Renal pelvis (tissue), 1 donor: ENCODE measurements at regions not wholly inside any gene's neighbourhood (a gene's known extent, or its start where the extent isn't known, plus 50 kb on each side); places are given as distances from the start of the nearest gene placed in this dataset.

Experiments used
- DNase-seq: peaks from one replicate; pipeline ENCODE4 v3.0.0-alpha.2; 2013

DNA sequence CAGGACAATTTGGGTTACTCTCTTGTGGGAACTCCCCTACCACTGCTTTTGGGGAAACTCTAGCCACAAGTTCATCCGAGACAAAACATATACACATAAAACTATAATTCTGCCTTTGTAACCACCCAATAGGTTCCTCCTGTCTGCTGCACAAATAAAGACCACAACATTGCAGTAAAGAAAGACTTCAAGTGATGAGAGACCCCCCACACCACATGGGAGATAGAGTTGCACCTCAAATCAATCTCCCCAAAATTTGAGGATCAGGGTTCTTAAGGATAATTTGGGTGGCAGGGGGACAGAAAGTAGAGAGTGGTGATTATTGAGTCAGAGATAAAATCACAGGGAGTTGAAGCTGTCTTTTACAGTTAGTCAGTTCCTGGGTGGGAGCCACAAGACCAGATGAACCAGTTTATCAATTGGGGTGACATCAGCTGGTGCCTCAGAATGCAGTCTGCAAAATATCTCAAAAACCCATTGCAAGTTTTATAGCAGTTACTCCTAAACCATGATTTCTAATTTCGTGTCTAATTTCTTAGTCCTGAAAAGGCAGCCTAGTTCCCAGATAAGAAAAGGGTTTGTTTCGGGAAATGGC lies 1348.5 kb downstream of the PCDH9 start:
- no peak for DNase-seq

DNA sequence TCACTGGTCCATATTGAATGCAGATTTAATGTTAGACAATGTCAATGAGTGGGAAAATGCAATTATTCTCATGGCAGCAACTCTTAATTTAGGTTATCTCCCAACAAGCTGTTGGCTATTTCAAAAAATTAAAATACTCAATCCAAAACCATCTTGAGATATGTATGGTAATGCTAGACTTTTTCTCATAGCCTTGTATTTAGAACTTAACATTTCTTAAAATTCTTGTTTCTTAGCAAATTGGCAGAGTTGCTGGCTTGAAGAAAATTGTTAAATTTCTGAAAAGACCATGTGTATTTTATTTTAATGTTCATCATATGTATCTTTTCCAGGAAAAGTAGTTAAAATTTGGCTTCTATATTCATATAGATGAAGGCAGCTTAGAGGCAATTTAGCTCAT lies 1355.1 kb downstream of the PCDH9 start:
- no peak for DNase-seq

DNA sequence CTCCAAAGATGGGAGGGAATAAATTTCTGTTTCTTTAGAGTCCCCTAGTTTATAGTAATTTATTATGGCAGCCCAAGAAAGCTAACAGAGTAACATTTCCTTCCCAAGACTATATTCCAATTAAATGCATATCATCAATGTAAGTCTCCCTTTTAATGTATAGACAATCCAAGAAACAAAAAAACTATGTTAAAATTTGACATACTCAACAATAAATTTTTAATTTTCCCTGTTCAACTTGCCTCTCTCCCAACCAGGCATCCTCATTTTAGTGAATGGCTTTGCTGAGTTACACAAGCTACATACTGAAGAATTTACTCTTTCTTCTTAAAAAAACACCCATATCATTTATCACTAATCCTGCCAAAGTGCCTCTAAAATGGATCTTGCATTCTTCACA lies 1357.7 kb downstream of the PCDH9 start:
- DNase-seq, result no peak

GRCh38 chr13:65868884-65869283 lies 1361.3 kb downstream of the PCDH9 start:
- no peak for DNase-seq

DNA sequence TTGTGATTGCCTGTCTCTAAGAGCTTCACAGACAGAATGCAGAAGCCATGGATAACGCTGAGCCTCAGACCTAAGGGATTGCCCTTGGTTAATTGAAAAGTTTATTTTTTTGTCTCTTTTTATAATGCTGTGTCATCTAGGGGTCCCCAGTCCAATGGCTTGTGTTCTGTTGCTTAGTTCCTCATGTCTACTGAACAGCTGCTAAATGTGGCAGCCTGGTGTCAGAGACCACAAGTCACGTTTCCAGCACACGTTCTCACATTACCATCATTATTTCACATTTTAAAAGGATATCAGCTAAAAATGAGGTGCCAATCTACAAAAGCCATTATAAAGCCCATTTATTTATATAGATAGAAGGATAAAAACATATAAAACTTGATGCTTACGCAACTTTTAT lies 1362.0 kb downstream of the PCDH9 start:
- DNase-seq, result no peak

GRCh38 chr13:65866138-65866537 lies 1364.0 kb downstream of the PCDH9 start:
- no peak for DNase-seq

DNA sequence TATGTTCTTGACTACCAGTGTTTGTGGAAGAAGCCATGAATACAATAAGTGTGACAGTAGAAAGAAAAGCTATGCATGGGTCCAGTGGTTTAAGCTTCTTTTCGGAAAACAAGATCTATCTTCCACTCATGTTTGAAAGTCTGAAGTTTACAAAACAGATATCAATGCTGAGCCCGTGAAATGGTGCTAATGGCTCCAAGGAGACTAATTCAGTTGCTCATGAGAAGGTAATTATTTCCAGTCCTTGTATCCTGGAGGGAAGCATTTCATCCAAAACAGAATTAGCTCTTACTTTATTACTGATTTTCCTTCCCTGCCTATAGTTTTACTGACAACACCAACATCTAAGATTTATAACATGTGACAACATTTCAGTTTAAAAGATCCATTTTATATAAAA lies 1364.9 kb downstream of the PCDH9 start:
- no peak for DNase-seq

- no peak for DNase-seq
These were observed 1366.1 kb downstream of the PCDH9 start for GRCh38 chr13:65864039-65864438.

- no peak for DNase-seq
These were observed 1369.8 kb downstream of the PCDH9 start for GRCh38 chr13:65860306-65860705.

- no peak for DNase-seq
These were observed 1372.1 kb downstream of the PCDH9 start for GRCh38 chr13:65857942-65858565.

- DNase-seq, result no peak
These were observed 1373.7 kb downstream of the PCDH9 start for GRCh38 chr13:65856431-65856830.

DNA sequence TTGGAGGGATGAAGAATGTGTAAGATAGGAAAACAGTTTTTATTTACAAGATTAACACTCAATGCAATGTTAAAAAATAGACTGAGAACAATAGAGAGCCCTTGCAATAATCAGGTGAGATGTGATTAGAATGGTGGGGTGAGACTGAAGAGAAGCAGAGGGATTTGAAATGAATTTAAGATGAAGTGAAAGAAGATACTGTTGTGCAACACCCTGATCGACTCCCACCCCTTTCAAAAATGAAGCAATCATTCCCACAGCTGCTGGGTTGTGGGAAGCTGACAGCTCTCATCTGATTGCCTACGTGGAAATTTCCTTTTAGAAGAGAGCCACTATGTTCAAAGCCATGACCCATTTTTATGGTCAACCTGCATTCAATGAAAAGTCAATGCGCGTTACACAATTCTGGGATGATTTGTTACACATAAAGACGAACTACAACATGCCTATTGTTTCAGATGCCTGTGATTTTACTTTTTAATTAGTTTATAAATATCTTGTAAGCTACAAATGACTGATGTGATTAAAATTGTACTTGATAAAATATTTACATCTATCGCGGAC lies 1374.8 kb downstream of the PCDH9 start:
- no peak for DNase-seq

DNA sequence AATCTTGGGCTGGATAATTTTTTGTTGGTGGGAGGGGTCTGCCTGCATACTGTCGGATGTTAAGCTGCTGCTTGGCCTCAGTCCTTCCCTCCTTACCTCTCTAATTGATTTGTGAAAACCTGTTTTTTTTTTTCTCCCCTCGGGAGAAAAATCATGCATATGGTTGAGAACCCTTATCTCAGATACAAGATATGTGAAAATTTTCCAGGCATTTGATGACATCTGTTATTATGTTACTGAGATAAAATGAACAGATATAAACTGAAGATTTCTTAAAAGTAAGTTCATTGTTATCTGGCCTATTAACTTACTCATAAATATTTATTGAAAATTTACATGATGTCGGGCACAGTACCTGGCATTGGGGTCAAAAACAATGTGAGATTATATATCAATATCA lies 1375.7 kb downstream of the PCDH9 start:
- DNase-seq, result no peak

DNA sequence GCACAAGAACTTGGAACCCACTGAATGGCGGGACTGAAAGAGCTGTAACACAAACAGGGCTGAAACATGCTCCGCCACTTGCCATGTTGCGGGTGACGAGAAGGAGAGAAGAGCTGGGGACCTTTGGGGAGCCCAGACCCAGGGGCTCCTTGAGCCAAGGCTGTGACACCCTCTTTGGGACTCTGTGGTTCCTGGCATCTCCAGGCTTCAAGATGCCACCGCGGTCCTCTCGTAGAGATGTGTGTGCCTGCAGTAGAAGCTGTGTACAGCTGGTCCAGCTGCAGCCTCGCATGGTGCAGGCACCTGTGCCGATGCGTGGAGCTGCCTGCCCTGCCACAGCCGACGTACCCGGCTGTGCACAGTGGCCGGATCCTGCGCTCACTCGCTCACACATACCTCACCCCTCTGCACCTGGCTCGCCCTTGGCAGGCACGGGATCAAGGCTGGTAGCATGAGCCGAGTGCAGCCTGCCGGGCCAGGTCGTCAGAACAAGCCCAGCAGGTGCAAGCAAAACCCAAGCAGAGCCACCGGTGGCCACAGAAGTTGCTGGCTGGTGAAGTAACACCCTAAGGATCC lies 1385.8 kb downstream of the PCDH9 start:
- no peak for DNase-seq

GRCh38 chr13:65843314-65843731 lies 1386.8 kb downstream of the PCDH9 start:
- DNase-seq, result no peak

DNA sequence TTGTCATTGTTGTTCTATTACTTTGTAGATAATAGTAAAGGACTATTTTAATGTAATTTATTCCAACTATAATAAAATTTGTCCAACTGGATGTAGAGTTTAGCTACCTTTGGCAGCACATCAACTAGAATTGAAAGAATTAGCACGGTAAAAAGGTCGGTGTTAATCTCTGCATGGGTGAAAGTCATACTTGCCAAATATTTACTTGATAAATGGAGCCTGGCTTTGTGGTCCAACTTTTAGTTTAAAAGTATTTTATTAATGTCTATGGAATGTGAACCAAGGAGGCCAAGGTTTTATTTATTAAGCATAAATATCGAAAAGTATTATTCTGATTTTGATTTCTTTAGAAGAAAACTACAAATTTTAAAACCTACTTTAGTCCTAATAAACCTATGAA lies 1389.0 kb downstream of the PCDH9 start:
- no peak for DNase-seq

- DNase-seq, result no peak
These were observed 1394.1 kb downstream of the PCDH9 start for GRCh38 chr13:65836066-65836465.

DNA sequence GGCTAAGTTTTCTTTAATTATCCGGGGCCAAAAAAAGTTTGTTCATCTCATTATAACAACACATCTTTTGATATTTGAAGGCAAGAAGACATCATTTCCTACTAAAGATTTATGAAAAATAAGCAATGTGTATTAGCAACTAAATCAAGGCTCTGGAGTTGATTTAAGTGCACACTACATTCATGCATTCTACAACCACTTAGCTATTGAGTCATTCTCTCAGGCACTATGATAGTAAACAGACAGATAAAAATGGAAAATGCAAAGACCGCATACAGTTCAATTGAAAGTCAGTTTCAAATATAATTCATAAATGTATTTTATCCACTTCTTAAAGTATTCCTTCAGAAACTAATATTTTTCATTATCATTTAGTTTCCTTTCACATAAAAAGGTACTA lies 1395.2 kb downstream of the PCDH9 start:
- DNase-seq, result no peak

DNA sequence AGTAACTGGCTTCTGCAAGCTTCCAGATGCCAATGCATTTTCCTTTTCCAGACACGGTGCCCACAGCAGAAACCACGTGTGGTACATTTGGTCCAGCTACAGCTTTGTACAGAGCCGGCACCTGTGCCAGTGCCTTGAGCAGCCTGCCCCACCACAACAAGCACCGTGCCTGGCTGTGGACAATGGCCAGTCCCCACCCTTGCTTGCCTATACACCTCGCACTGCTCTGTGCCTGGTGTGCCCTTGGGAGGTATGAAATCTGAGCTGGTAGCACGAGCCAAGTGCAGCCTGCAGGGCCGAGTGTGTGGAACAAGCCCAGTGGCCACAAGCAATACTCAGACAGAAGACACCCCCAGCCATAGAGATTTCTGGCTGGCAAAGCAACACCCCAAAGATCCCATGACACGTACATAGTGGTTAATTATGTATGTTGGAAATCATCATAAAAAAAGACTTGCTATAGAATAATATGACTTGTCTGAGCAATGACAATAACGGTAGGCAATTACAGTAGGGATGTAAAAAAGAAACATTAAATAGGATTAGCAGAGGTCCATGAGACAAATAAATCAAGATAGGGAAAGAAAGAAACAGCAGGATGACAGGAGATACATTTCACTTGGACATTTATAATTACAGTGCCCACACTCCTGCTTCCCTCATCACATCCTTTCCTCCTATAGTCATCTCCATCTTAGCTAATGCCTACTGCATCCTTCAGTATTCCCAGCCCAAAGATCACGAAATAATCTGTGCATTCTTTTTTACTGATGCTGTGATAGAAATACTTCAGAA lies 1399.5 kb downstream of the PCDH9 start:
- no peak for DNase-seq

- DNase-seq, result no peak
These were observed 1400.7 kb downstream of the PCDH9 start for GRCh38 chr13:65829241-65830008.

- DNase-seq, result no peak
These were observed 1403.5 kb downstream of the PCDH9 start for GRCh38 chr13:65826657-65827056.

DNA sequence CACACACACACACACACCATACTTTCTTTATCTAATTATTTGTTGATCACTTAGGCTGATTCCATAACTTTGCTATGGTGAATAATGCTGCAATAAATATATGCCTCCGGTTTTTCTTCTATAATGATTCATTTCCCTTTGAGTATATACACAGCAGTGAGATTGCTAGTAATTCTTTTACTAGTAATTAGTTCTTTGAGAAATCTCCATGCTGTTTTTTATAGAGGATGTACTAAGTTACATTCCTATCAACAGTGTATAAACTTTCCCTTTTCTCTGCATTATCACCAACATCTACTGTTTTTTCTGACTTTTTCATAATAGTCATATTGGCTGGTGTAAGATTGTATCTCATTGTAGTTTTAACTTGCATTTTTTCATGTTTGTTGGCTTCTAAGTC lies 1405.1 kb downstream of the PCDH9 start:
- no peak for DNase-seq
